ENCODE measurements at regions not wholly inside any gene's neighbourhood (a gene's known extent, or its start where the extent isn't known, plus 50 kb on each side); places are given as distances from the start of the nearest gene placed in this dataset.

DNA sequence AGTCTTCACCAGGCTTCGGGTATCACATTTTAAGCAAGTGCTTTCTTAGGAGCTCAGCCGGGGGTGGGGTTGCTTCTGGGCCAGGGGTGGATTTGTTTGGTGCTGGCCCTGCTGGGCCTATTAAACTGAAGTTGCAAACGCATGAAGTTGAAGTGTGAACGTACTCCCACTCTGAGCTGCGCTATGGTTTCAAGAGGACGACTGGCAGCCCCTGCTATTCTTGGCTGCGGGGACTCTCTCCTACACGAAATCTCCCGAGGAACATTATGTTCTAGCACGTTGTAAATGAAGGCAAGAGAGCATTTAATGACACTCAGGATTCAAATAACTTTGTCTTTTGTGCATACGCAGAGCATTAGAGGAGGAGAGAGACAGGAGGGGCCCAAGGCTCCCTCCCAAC is 401.3 kb upstream of the BOD1L1 start:
- H3K9me2 ChIP-seq (ENCODE audit: insufficient read depth) = no peaks in the 10 kb centered on the region
- H3K4me1 ChIP-seq (replicated peaks; ENCODE audit: insufficient read depth) = no peaks in the 10 kb centered on the region
- no peak overlapping the region for H3K27ac ChIP-seq
- H2AFZ ChIP-seq = no peak overlapping the region
- H3F3A ChIP-seq (ENCODE audit: insufficient read depth, low read depth) = no peaks in the 10 kb centered on the region
- no peaks in the 10 kb centered on the region for H3K79me2 ChIP-seq (ENCODE audit: low read depth)
- H3K9me3 ChIP-seq (ENCODE audit: insufficient read depth, low read depth) = no peaks in the 10 kb centered on the region
- no peak overlapping the region for H3K4me3 ChIP-seq
- H3K36me3 ChIP-seq (ENCODE audit: low read depth) = no peaks in the 10 kb centered on the region
- H4K20me1 ChIP-seq (ENCODE audit: insufficient read depth) = no peaks in the 10 kb centered on the region
- ChIA-PET CTCF (no interaction called here), POLR2A (ENCODE audit: unreplicated experiment) (no interaction called here)
- TF ChIP-seq, protein P1, sequence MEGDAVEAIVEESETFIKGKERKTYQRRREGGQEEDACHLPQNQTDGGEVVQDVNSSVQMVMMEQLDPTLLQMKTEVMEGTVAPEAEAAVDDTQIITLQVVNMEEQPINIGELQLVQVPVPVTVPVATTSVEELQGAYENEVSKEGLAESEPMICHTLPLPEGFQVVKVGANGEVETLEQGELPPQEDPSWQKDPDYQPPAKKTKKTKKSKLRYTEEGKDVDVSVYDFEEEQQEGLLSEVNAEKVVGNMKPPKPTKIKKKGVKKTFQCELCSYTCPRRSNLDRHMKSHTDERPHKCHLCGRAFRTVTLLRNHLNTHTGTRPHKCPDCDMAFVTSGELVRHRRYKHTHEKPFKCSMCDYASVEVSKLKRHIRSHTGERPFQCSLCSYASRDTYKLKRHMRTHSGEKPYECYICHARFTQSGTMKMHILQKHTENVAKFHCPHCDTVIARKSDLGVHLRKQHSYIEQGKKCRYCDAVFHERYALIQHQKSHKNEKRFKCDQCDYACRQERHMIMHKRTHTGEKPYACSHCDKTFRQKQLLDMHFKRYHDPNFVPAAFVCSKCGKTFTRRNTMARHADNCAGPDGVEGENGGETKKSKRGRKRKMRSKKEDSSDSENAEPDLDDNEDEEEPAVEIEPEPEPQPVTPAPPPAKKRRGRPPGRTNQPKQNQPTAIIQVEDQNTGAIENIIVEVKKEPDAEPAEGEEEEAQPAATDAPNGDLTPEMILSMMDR (conservative IDR thresholded peaks at IDR 0.05) = no peak
- no peak for TF ChIP-seq EZH2 (IDR thresholded peaks at IDR 0.05; ENCODE audit: low read depth)
- intact Hi-C loops (cut with micrococcal nuclease; ENCODE audit: unreplicated experiment) = no loop called here
- H3K27me3 ChIP-seq (ENCODE audit: insufficient read depth, low read depth) = no peaks in the 10 kb centered on the region
- DNase-seq = no peak
- no peak overlapping the region for H3K4me2 ChIP-seq
- no TSS peak for BruUV-seq (replicated peaks)

DNA sequence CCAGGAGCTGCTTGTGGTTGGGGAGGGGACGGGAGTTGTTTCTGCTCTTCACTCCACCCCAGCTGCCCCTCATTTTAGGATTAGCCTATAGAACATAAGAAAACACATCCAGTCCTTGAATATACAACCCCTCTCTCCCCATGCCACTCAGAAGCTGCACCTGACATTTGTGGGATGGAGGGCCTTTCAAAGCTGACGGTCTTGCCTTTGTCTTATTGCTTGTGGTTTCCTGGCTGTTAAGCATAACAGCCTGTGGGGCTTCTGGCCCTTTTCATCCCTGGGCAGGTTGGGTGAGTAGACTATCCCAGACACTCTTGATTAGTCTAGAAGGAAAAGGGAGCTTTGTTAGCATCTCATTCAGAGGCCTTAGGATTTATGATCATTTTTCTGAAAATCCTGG is 407.6 kb upstream of the BOD1L1 start:
- Histone ChIP-seq H3F3A (ENCODE audit: insufficient read depth, low read depth) (no peaks in the 10 kb centered on the region), H3K9me2 (ENCODE audit: insufficient read depth) (no peaks in the 10 kb centered on the region), H3K4me1 (replicated peaks; ENCODE audit: insufficient read depth) (no peaks in the 10 kb centered on the region), H3K9me3 (ENCODE audit: insufficient read depth, low read depth) (no peaks in the 10 kb centered on the region), H2AFZ (no peak overlapping the region), H3K27ac (no peak overlapping the region), H4K20me1 (ENCODE audit: insufficient read depth) (no peaks in the 10 kb centered on the region), H3K27me3 (ENCODE audit: insufficient read depth, low read depth) (no peaks in the 10 kb centered on the region), H3K79me2 (ENCODE audit: low read depth) (no peaks in the 10 kb centered on the region), H3K4me2 (no peak overlapping the region), H3K36me3 (ENCODE audit: low read depth) (no peaks in the 10 kb centered on the region), H3K4me3 (no peak overlapping the region)
- BruUV-seq (replicated peaks) = no TSS peak
- DNase-seq = no peak
- TF ChIP-seq, protein P1 (conservative IDR thresholded peaks at IDR 0.05) = no peak
- TF ChIP-seq EZH2 (IDR thresholded peaks at IDR 0.05; ENCODE audit: low read depth) = no peak
- ChIA-PET POLR2A (ENCODE audit: unreplicated experiment) (no interaction called here), CTCF (no interaction called here)
- intact Hi-C loops (cut with micrococcal nuclease; ENCODE audit: unreplicated experiment) = no loop called here

DNA sequence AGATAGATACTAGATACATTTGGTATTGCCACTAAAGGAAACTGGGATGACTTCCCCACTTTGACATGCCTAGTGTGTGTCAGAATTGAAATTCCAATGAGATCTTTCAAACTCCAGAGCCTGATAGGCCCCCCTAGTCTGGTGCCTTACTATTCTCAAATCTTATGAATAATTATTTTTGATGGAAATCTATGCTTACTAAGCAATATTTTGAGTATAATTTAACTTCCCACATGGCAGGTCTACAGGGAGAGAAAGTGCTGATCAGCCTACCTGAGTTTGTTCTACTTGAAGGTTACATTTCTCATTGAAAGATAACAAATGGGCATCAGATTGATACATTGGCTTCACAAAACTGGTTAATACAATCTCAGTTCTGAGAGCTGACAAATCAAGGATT is 415.7 kb upstream of the BOD1L1 start:
- DNase-seq = no peak

More for the DNA sequence above, 415.7 kb upstream of the BOD1L1 start:
- no TSS peak for BruUV-seq (replicated peaks)
- no peak overlapping the region for H2AFZ ChIP-seq
- H3K4me3 ChIP-seq = no peak overlapping the region
- no peaks in the 10 kb centered on the region for H3K9me3 ChIP-seq (ENCODE audit: insufficient read depth, low read depth)
- no peaks in the 10 kb centered on the region for H3F3A ChIP-seq (ENCODE audit: insufficient read depth, low read depth)
- H4K20me1 ChIP-seq (ENCODE audit: insufficient read depth) = no peaks in the 10 kb centered on the region
- ChIA-PET POLR2A (ENCODE audit: unreplicated experiment) (no interaction called here), CTCF (no interaction called here)
- no peaks in the 10 kb centered on the region for H3K79me2 ChIP-seq (ENCODE audit: low read depth)
- TF ChIP-seq EZH2 (IDR thresholded peaks at IDR 0.05; ENCODE audit: low read depth) = no peak
- TF ChIP-seq, protein P1 (conservative IDR thresholded peaks at IDR 0.05) = no peak
- H3K4me1 ChIP-seq (replicated peaks; ENCODE audit: insufficient read depth) = no peaks in the 10 kb centered on the region
- intact Hi-C loops (cut with micrococcal nuclease; ENCODE audit: unreplicated experiment) = no loop called here
- H3K4me2 ChIP-seq = no peak overlapping the region
- H3K9me2 ChIP-seq (ENCODE audit: insufficient read depth) = no peaks in the 10 kb centered on the region
- no peak overlapping the region for H3K27ac ChIP-seq
- H3K27me3 ChIP-seq (ENCODE audit: insufficient read depth, low read depth) = no peaks in the 10 kb centered on the region
- no peaks in the 10 kb centered on the region for H3K36me3 ChIP-seq (ENCODE audit: low read depth)
